Natural killer cell (primary cell): ENCODE measurements at regions not wholly inside any gene's neighbourhood (a gene's known extent, or its start where the extent isn't known, plus 50 kb on each side); places are given as distances from the start of the nearest gene placed in this dataset.

Experiments used
- ATAC-seq, 3 donors: fragments of 150-1000 bp in 2 of 3; fragments of 200-7000 bp in 1 of 3; cut with Tn5 transposase; 1 replicate in 1 of 3; 2 replicates in 2 of 3; pipeline ENCODE4 v1.10.0; 2021; ENCODE audit warnings: mild to moderate bottlenecking in 2 of 3, moderate library complexity in 2 of 3
- DNase-seq, 2 donors: peaks; one replicate each; pipeline versions ENCODE4 v3.0.0 to v3.0.0-alpha.2; 2013 to 2021; ENCODE audit warnings: mixed read lengths in 1 of 2
- H3K27ac ChIP-seq: one replicate; pipeline ENCODE4 v1.5.1; 2013; ENCODE audit warnings: mild to moderate bottlenecking, low read length
- H3K27me3 ChIP-seq: one replicate; pipeline ENCODE4 v1.6.1; 2013; ENCODE audit warnings: low read length; ENCODE audit not compliant: control insufficient read depth, insufficient read depth
- H3K36me3 ChIP-seq: one replicate; pipeline ENCODE4 v1.6.1; 2013; ENCODE audit warnings: low read length; ENCODE audit not compliant: control insufficient read depth, insufficient read depth
- H3K4me1 ChIP-seq: one replicate; pipeline ENCODE4 v1.6.1; 2013; ENCODE audit warnings: low read length; ENCODE audit not compliant: control insufficient read depth, insufficient read depth
- H3K4me3 ChIP-seq: one replicate; pipeline ENCODE4 v1.5.1; 2013; ENCODE audit warnings: low read length
- H3K9me3 ChIP-seq: one replicate; pipeline ENCODE4 v1.6.1; 2013; ENCODE audit warnings: low read length; ENCODE audit not compliant: control insufficient read depth, insufficient read depth
- H3K27ac Mint-ChIP-seq, 2 donors: one replicate each; pipeline ENCODE4 v1.8.0; 2022; ENCODE audit warnings: mild to moderate bottlenecking in 2 of 2, mixed read lengths in 2 of 2, moderate library complexity in 1 of 2
- H3K27me3 Mint-ChIP-seq, 2 donors: one replicate each; pipeline ENCODE4 v1.8.0; 2022; ENCODE audit warnings: low read depth in 2 of 2, mixed read lengths in 2 of 2
- H3K36me3 Mint-ChIP-seq: one replicate; pipeline ENCODE4 v1.8.0; 2022; ENCODE audit warnings: mixed read lengths
- H3K4me1 Mint-ChIP-seq, 2 donors: one replicate each; pipeline ENCODE4 v1.8.0; 2022; ENCODE audit warnings: mixed read lengths in 2 of 2
- H3K4me3 Mint-ChIP-seq: one replicate; pipeline ENCODE4 v1.8.0; 2022; ENCODE audit warnings: mild to moderate bottlenecking, moderate library complexity, mixed read lengths
- H3K9me3 Mint-ChIP-seq, 2 donors: one replicate each; pipeline ENCODE4 v1.8.0; 2022; ENCODE audit warnings: mixed read lengths in 2 of 2
- WGBS: methylation state at CpG from one replicate; pipeline ENCODE4 v1.1.7; 2013; ENCODE audit warnings: missing lambda C conversion rate; ENCODE audit not compliant: insufficient coverage; 5-methylcytosine and 5-hydroxymethylcytosine counted together
- intact Hi-C: fragments of 100-400 bp; cut with micrococcal nuclease; formaldehyde crosslinking; loops from one replicate; pipeline ENCODE4 v1.14.2; 2022
- TF ChIP-seq, protein P1 (sequence below): fragments of 200-600 bp; IDR thresholded peaks from one replicate; pipeline ENCODE4 v1.8.0; 2022; ENCODE audit warnings: antibody characterized with exemption

DNA sequence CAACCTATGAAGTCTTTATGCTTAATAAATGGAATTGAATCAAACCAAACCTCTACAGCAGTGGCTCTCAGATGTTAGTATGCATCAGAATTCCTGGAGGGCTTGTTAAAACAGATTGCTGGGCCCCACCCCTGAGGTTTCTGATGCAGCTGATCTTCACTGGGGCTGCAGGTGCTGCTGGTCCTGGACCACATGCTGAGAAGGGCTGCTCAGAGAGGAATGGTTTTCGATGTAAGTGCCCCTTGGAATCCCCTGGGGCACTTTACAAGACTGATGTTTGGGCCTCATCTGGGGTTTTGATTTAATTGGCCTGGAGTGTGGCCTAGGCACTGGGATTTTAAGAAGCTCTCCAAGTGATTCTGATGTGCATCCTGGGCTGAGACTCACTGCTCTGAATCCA lies 403.8 kb upstream of the HS6ST1 start:
- intact Hi-C loops, result no loop called here
- Histone ChIP-seq H3K27ac (no peak overlapping the region), H3K27me3 (no peaks in the 10 kb centered on the region), H3K36me3 (no peaks in the 10 kb centered on the region), H3K4me3 (no peak overlapping the region), H3K4me1 (peaks cover 3% of the 10 kb centered on the region), H3K9me3 (no peaks in the 10 kb centered on the region)
- H3K27me3 Mint-ChIP-seq, result peaks cover 0 to 6% of the 10 kb centered on the region in 2 donors
- H3K4me1 Mint-ChIP-seq, result peaks cover 6 to 14% of the 10 kb centered on the region in 2 donors
- H3K27ac Mint-ChIP-seq, result no peak overlapping the region
- H3K9me3 Mint-ChIP-seq, result no peaks in the 10 kb centered on the region
- 38% methylated on average over 1 of the region's 1 CpG for WGBS
- no peak overlapping the region for H3K4me3 Mint-ChIP-seq
- ATAC-seq, result no peak
- DNase-seq, result no peak
- TF ChIP-seq, protein P1, sequence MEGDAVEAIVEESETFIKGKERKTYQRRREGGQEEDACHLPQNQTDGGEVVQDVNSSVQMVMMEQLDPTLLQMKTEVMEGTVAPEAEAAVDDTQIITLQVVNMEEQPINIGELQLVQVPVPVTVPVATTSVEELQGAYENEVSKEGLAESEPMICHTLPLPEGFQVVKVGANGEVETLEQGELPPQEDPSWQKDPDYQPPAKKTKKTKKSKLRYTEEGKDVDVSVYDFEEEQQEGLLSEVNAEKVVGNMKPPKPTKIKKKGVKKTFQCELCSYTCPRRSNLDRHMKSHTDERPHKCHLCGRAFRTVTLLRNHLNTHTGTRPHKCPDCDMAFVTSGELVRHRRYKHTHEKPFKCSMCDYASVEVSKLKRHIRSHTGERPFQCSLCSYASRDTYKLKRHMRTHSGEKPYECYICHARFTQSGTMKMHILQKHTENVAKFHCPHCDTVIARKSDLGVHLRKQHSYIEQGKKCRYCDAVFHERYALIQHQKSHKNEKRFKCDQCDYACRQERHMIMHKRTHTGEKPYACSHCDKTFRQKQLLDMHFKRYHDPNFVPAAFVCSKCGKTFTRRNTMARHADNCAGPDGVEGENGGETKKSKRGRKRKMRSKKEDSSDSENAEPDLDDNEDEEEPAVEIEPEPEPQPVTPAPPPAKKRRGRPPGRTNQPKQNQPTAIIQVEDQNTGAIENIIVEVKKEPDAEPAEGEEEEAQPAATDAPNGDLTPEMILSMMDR, result no peak
- H3K36me3 Mint-ChIP-seq, result no peaks in the 10 kb centered on the region

DNA sequence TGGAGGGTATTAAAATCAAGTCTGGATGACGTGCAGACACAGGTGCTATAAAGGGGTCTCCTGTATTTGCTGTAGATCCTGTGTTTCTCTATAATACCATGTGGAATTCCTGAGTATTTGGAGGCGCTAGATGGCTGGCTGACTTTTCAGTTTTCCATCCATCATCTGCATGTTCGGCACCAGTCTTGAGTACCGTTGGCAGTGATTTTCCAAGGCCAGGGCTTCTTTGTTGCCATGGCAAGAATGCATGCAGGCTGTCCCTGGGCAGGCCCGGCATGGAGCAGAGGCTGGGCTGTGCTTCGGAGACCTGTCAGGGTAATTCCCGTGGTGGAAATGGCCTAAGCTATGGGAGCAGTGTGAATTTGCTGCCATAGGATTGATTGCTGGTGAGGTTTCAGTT lies 405.9 kb upstream of the HS6ST1 start:
- 96% methylated on average over 7 of the region's 7 CpGs for WGBS
- peaks cover 6% of the 10 kb centered on the region for H3K36me3 Mint-ChIP-seq

DNA sequence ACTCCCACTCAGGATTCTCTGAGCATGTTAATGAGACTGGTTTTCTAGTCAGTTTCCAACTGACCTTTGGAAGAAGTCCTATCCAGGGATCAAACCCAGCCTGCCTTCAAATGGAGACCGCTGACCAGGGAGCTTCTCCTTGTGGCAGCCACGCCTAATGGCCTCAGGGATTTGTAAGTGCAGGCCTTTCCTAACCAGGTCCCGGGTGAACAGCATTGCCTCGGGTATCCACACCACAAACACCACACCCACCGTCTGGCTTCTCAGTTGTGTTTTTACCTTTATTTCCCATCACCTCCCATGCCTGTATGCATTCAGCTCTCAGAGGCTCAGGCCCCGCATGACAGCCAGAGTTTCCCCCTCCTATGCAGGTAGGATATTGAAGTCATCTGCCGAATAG lies 406.3 kb upstream of the HS6ST1 start:
- Mint-ChIP-seq H3K4me1 (peaks cover 14 to 23% of the 10 kb centered on the region in 2 donors), H3K27ac (no peak overlapping the region), H3K27me3 (no peaks in the 10 kb centered on the region), H3K4me3 (no peak overlapping the region), H3K9me3 (peaks cover 2% of the 10 kb centered on the region in 2 donors), H3K36me3 (peaks cover 6% of the 10 kb centered on the region)
- DNase-seq, result no peak
- H3K27me3 ChIP-seq, result no peaks in the 10 kb centered on the region
- intact Hi-C loops, result loop anchor here (2.0 kb wide), 1 partner anchor 14 kb away; no protein-coding TSS in a partner anchor
- no peak for ATAC-seq
- H3K4me3 ChIP-seq, result no peak overlapping the region
- 86% methylated on average over 7 of the region's 7 CpGs for WGBS
- H3K27ac ChIP-seq, result no peak overlapping the region
- peaks cover 3% of the 10 kb centered on the region for H3K4me1 ChIP-seq
- H3K9me3 ChIP-seq, result no peaks in the 10 kb centered on the region
- TF ChIP-seq, protein P1, result no peak
- no peaks in the 10 kb centered on the region for H3K36me3 ChIP-seq

More for the DNA sequence above, 405.9 kb upstream of the HS6ST1 start:
- H3K4me1 ChIP-seq, result peaks cover 3% of the 10 kb centered on the region
- H3K9me3 ChIP-seq, result no peaks in the 10 kb centered on the region
- ATAC-seq, result no peak
- no peak overlapping the region for H3K27ac ChIP-seq
- TF ChIP-seq, protein P1, result no peak
- H3K9me3 Mint-ChIP-seq, result peaks cover 2% of the 10 kb centered on the region in 2 donors
- H3K27me3 Mint-ChIP-seq, result no peaks in the 10 kb centered on the region
- H3K4me1 Mint-ChIP-seq, result peaks cover 14 to 23% of the 10 kb centered on the region in 2 donors
- intact Hi-C loops, result loop anchor here (2.0 kb wide), 1 partner anchor 14 kb away; no protein-coding TSS in a partner anchor
- H3K4me3 ChIP-seq, result no peak overlapping the region
- H3K36me3 ChIP-seq, result no peaks in the 10 kb centered on the region
- H3K27me3 ChIP-seq, result no peaks in the 10 kb centered on the region
- no peak overlapping the region for H3K27ac Mint-ChIP-seq
- no peak for DNase-seq
- no peak overlapping the region for H3K4me3 Mint-ChIP-seq

DNA sequence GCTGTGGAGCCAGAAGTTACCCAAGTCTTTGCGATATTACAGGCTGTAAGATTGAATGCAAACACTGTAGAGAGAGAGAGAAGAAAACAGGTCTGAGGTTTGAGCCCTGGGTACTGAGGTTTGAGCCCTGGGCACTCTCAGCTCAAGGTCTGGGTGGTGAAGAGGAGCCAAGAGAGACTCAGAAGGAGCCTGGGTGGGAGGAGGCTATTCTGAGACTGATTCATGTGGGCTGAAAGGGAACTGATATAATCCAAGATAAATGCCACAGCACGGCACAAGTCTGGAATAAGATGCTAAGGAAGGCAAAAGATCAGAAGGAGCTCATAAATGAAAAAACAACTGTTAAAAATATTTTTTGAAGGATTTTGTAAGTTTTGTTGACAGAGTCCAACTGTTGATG lies 407.6 kb upstream of the HS6ST1 start:
- Histone ChIP-seq H3K36me3 (no peaks in the 10 kb centered on the region), H3K27me3 (no peaks in the 10 kb centered on the region), H3K4me3 (no peak overlapping the region), H3K9me3 (no peaks in the 10 kb centered on the region), H3K27ac (no peak overlapping the region), H3K4me1 (peaks cover 3% of the 10 kb centered on the region)
- Mint-ChIP-seq H3K27ac (no peak overlapping the region), H3K4me3 (no peak overlapping the region), H3K36me3 (peaks cover 6% of the 10 kb centered on the region), H3K27me3 (no peaks in the 10 kb centered on the region), H3K9me3 (peaks cover 2% of the 10 kb centered on the region in 2 donors), H3K4me1 (peaks cover 14 to 23% of the 10 kb centered on the region in 2 donors)
- intact Hi-C loops, result no loop called here
- ATAC-seq (no peak), DNase-seq (no peak)
- 57% methylated on average over 2 of the region's 2 CpGs for WGBS
- TF ChIP-seq, protein P1, result no peak
